ENCODE measurements at regions not wholly inside any gene's neighbourhood (a gene's known extent, or its start where the extent isn't known, plus 50 kb on each side); places are given as distances from the start of the nearest gene placed in this dataset.

DNA sequence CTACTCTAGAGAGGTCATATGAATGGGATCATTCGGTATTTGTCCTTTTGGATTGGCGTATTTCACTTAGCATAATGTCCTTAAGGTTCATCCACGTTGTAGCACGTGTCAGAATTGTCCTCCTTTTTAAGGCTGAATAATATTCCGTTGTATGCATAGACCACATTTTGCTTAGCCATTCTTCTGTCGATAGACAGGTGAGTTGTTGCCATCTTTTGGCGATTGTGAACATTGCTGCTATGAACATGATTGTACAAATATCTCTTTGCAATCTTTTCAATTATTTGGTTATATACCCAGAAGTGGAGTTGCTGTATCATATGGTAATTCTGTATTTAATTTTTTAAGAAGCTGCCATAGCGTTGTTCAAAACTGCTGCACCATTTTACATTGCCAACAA, 52.4 kb upstream of the GOLGA8J start:
- TF ChIP-seq CTCF (IDR thresholded peaks at IDR 0.05; ENCODE audit: low read depth, low read length) = no peak
- peaks cover 13% of the 10 kb centered on the region for H3K27me3 ChIP-seq (ENCODE audit: control insufficient read depth, insufficient read depth, low read length)
- CTCF ChIA-PET = no interaction called here
- DNase-seq (ENCODE audit: low read depth, low spot score) = no peak
- H3K9me3 ChIP-seq (ENCODE audit: control insufficient read depth, insufficient read depth, low read length) = no peaks in the 10 kb centered on the region
- no peak overlapping the region for H3K27ac ChIP-seq (ENCODE audit: low read depth, low read length)
- no peak overlapping the region for H3K4me3 ChIP-seq (ENCODE audit: low read depth, low read length)
- POLR2A ChIA-PET = no interaction called here

- Histone ChIP-seq H3K27ac (ENCODE audit: low read depth, low read length) (no peak overlapping the region), H3K27me3 (ENCODE audit: control insufficient read depth, insufficient read depth, low read length) (peaks cover 2% of the 10 kb centered on the region), H3K4me3 (ENCODE audit: low read depth, low read length) (no peak overlapping the region), H3K9me3 (ENCODE audit: control insufficient read depth, insufficient read depth, low read length) (no peaks in the 10 kb centered on the region)
- POLR2A ChIA-PET = no interaction called here
- no peak for TF ChIP-seq CTCF (IDR thresholded peaks at IDR 0.05; ENCODE audit: low read depth, low read length)
- CTCF ChIA-PET = no interaction called here
- no peak for DNase-seq (ENCODE audit: low read depth, low spot score)
These were observed 58.9 kb upstream of the GOLGA8J start for GRCh38 chr15:30023798-30024295.

DNA sequence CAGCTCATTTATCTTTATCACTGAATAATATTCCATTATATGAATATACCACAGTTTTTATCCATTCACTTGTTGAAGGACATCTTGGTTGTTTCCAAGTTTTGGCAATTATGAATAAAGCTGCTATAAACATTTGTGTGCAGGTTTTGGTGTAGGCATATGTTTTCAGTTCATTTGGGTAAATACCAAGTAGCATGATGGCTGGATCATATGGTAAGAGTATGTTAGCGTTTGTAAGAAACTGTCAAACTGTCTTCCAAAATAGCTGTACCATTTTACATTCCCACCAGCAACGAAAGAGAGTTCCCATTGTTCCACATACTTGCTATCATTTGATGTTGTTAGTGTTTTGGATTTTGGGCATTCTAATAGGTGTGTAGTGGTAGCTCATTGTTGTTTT, 72.0 kb upstream of the GOLGA8J start:
- TF ChIP-seq CTCF (IDR thresholded peaks at IDR 0.05; ENCODE audit: low read depth, low read length) = no peak
- POLR2A ChIA-PET = no interaction called here
- DNase-seq (ENCODE audit: low read depth, low spot score) = no peak
- Histone ChIP-seq H3K9me3 (ENCODE audit: control insufficient read depth, insufficient read depth, low read length) (no peaks in the 10 kb centered on the region), H3K27ac (ENCODE audit: low read depth, low read length) (no peak overlapping the region), H3K4me3 (ENCODE audit: low read depth, low read length) (no peak overlapping the region), H3K27me3 (ENCODE audit: control insufficient read depth, insufficient read depth, low read length) (peaks cover 18% of the 10 kb centered on the region)
- CTCF ChIA-PET = no interaction called here

- no peak for DNase-seq (ENCODE audit: low read depth, low spot score)
- ChIA-PET CTCF (interaction anchor here (1.0 kb wide), 1 partner anchor 67 kb away, joined by 6 read pairs; no protein-coding TSS in a partner anchor), POLR2A (no interaction called here)
- TF ChIP-seq CTCF (IDR thresholded peaks at IDR 0.05; ENCODE audit: low read depth, low read length) = no peak
- Histone ChIP-seq H3K4me3 (ENCODE audit: low read depth, low read length) (no peak overlapping the region), H3K27ac (ENCODE audit: low read depth, low read length) (no peak overlapping the region), H3K27me3 (ENCODE audit: control insufficient read depth, insufficient read depth, low read length) (peaks cover 15% of the 10 kb centered on the region), H3K9me3 (ENCODE audit: control insufficient read depth, insufficient read depth, low read length) (no peaks in the 10 kb centered on the region)
These were observed 74.6 kb upstream of the GOLGA8J start for GRCh38 chr15:30008156-30008555.

DNA sequence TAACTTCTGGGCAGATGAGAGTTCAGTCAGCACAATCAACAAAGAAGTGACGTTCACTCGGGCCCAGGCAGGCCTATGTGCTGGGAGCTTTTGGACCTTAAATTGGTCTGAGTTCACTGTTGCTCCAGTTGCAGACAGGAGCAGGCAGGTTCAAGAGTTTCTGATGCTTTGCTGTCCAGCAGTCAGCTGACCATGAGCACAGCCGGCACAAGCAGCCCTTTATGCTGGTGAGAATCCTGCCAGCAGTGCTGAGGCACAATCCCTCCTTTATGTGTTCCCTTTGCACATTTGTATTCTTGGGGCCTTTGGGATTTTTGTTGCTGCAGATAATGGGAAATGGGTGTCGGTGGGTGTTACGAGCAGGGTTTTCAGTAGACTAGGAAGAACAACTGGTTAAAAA, 81.2 kb upstream of the GOLGA8J start:
- POLR2A ChIA-PET = no interaction called here

More for the DNA sequence above, 81.2 kb upstream of the GOLGA8J start:
- DNase-seq (ENCODE audit: low read depth, low spot score) = no peak
- H3K4me3 ChIP-seq (ENCODE audit: low read depth, low read length) = no peak overlapping the region
- no peak overlapping the region for H3K27ac ChIP-seq (ENCODE audit: low read depth, low read length)
- peaks cover 6% of the 10 kb centered on the region for H3K27me3 ChIP-seq (ENCODE audit: control insufficient read depth, insufficient read depth, low read length)
- H3K9me3 ChIP-seq (ENCODE audit: control insufficient read depth, insufficient read depth, low read length) = no peaks in the 10 kb centered on the region
- no peak for TF ChIP-seq CTCF (IDR thresholded peaks at IDR 0.05; ENCODE audit: low read depth, low read length)
- CTCF ChIA-PET = no interaction called here

Measured in AG04450 (cell line).